H9 (cell line): ENCODE measurements at regions not wholly inside any gene's neighbourhood (a gene's known extent, or its start where the extent isn't known, plus 50 kb on each side); places are given as distances from the start of the nearest gene placed in this dataset.

Experiments
- DNase-seq: peaks from one replicate; pipeline ENCODE4 v3.0.0-alpha.2; 2017
- H2AFZ ChIP-seq: one replicate; pipeline ENCODE4 v1.6.1; 2013; ENCODE audit warnings: mild to moderate bottlenecking, low read length, control low read depth, moderate library complexity
- H2AK5ac ChIP-seq: 2 replicates; pipeline ENCODE4 v1.6.1; 2013; ENCODE audit warnings: low read length, control low read depth, mixed read lengths; ENCODE audit not compliant: insufficient read length
- H2BK120ac ChIP-seq: one replicate; pipeline ENCODE4 v1.6.1; 2013; ENCODE audit warnings: low read depth, mild to moderate bottlenecking, low read length, control low read depth, inconsistent platforms; ENCODE audit not compliant: poor library complexity, severe bottlenecking
- H2BK12ac ChIP-seq: 2 replicates; pipeline ENCODE4 v1.6.1; 2013; ENCODE audit warnings: low read length, control low read depth, mixed read lengths, low read depth; ENCODE audit not compliant: insufficient read length
- H2BK15ac ChIP-seq: 2 replicates; pipeline ENCODE4 v1.6.1; 2013; ENCODE audit warnings: low read depth, low read length, control low read depth
- H2BK20ac ChIP-seq: one replicate; pipeline ENCODE4 v1.6.1; 2013; ENCODE audit warnings: low read depth, mild to moderate bottlenecking, low read length, control low read depth, inconsistent platforms; ENCODE audit not compliant: poor library complexity, severe bottlenecking
- H2BK5ac ChIP-seq: 2 replicates; pipeline ENCODE4 v1.6.1; 2013; ENCODE audit warnings: low read length, control low read depth, mixed read lengths; ENCODE audit not compliant: insufficient read length
- H3K14ac ChIP-seq: 2 replicates; pipeline ENCODE4 v1.6.1; 2013; ENCODE audit warnings: low read length, control low read depth; ENCODE audit not compliant: insufficient read depth
- H3K18ac ChIP-seq: 2 replicates; pipeline ENCODE4 v1.6.1; 2013; ENCODE audit warnings: low read depth, mild to moderate bottlenecking, mixed read lengths, low read length, control low read depth; ENCODE audit not compliant: insufficient read length
- H3K23ac ChIP-seq: 2 replicates; pipeline ENCODE4 v1.6.1; 2013; ENCODE audit warnings: low read length, control low read depth, mixed read lengths, low read depth; ENCODE audit not compliant: insufficient read length
- H3K23me2 ChIP-seq: 2 replicates; pipeline ENCODE4 v1.6.1; 2013; ENCODE audit warnings: low read depth, mild to moderate bottlenecking, mixed read lengths, low read length, control low read depth; ENCODE audit not compliant: insufficient read length, poor library complexity, severe bottlenecking
- H3K27ac ChIP-seq: 2 replicates; pipeline ENCODE4 v1.5.1; 2013; ENCODE audit warnings: low read length, control low read depth, mixed read lengths, low read depth; ENCODE audit not compliant: insufficient read length
- H3K27me3 ChIP-seq: 2 replicates; pipeline ENCODE4 v1.6.1; 2013; ENCODE audit warnings: low read length, control low read depth, inconsistent platforms; ENCODE audit not compliant: insufficient read depth
- H3K4ac ChIP-seq: 2 replicates; pipeline ENCODE4 v1.6.1; 2013; ENCODE audit warnings: low read depth, mild to moderate bottlenecking, control low read depth, inconsistent platforms, low read length, moderate library complexity
- H3K4me1 ChIP-seq: 2 replicates; pipeline ENCODE4 v1.6.1; 2013; ENCODE audit warnings: low read length, control low read depth, inconsistent platforms; ENCODE audit not compliant: insufficient read depth
- H3K4me2 ChIP-seq: 2 replicates; pipeline ENCODE4 v1.6.1; 2013; ENCODE audit warnings: low read length, control low read depth, mixed read lengths; ENCODE audit not compliant: insufficient read length, insufficient read depth
- H3K56ac ChIP-seq: 2 replicates; pipeline ENCODE4 v1.6.1; 2013; ENCODE audit warnings: low read depth, mild to moderate bottlenecking, mixed read lengths, low read length, control low read depth; ENCODE audit not compliant: insufficient read length
- H3K79me1 ChIP-seq: 2 replicates; pipeline ENCODE4 v1.6.1; 2013; ENCODE audit warnings: low read depth, mild to moderate bottlenecking, moderate library complexity, low read length, control low read depth, inconsistent platforms; ENCODE audit not compliant: insufficient read depth, poor library complexity, severe bottlenecking
- H3K79me2 ChIP-seq: 2 replicates; pipeline ENCODE4 v1.6.1; 2013; ENCODE audit warnings: low read length, control low read depth, inconsistent platforms; ENCODE audit not compliant: insufficient read depth
- H3K9ac ChIP-seq: 2 replicates; pipeline ENCODE4 v1.6.1; 2013; ENCODE audit warnings: low read length, control low read depth, mixed read lengths; ENCODE audit not compliant: insufficient read length; ENCODE audit errors: extremely low read depth
- H3K9me3 ChIP-seq: one replicate; pipeline ENCODE4 v1.6.1; 2013; ENCODE audit warnings: low read depth, low read length, inconsistent platforms; ENCODE audit not compliant: control insufficient read depth
- H3T11ph ChIP-seq: one replicate; pipeline ENCODE4 v1.6.1; 2013; ENCODE audit warnings: mild to moderate bottlenecking, low read length, control low read depth, inconsistent platforms
- H4K20me1 ChIP-seq: one replicate; pipeline ENCODE4 v1.6.1; 2013; ENCODE audit not compliant: control insufficient read depth, insufficient read length, insufficient read depth
- H4K5ac ChIP-seq: 2 replicates; pipeline ENCODE4 v1.6.1; 2013; ENCODE audit warnings: low read depth, mild to moderate bottlenecking, mixed read lengths, low read length, control low read depth; ENCODE audit not compliant: insufficient read length
- H4K8ac ChIP-seq: replicated peaks from 2 replicates; pipeline ENCODE4 v1.6.1; 2013; ENCODE audit warnings: low read length, control low read depth, mixed read lengths, low read depth; ENCODE audit not compliant: insufficient read length
- H4K91ac ChIP-seq: 2 replicates; pipeline ENCODE4 v1.6.1; 2013; ENCODE audit warnings: low read depth, mild to moderate bottlenecking, moderate library complexity, mixed read lengths, low read length, control low read depth; ENCODE audit not compliant: insufficient read length
- H3K27ac Mint-ChIP-seq, 3 experiments: 2 replicates in 2 of 3; 3 replicates in 1 of 3; pipeline ENCODE4 v1.8.0; 2020 to 2021; ENCODE audit warnings: mixed read lengths in 3 of 3, mild to moderate bottlenecking in 1 of 3, moderate library complexity in 1 of 3
- H3K27me3 Mint-ChIP-seq: 2 replicates; pipeline ENCODE4 v1.8.0; 2021; ENCODE audit warnings: low read depth, mild to moderate bottlenecking, moderate library complexity, mixed read lengths
- H3K36me3 Mint-ChIP-seq, 3 experiments: 2 replicates in 2 of 3; 3 replicates in 1 of 3; pipeline ENCODE4 v1.8.0; 2020 to 2021; ENCODE audit warnings: low read depth in 3 of 3, mixed read lengths in 3 of 3; ENCODE audit not compliant: insufficient read depth in 1 of 3
- H3K4me1 Mint-ChIP-seq, 2 experiments: 2 replicates each; pipeline ENCODE4 v1.8.0; 2020; ENCODE audit warnings: mixed read lengths in 2 of 2
- H3K4me3 Mint-ChIP-seq, 2 experiments: 2 replicates in 1 of 2; 3 replicates in 1 of 2; pipeline ENCODE4 v1.8.0; 2020 to 2021; ENCODE audit warnings: mild to moderate bottlenecking in 2 of 2, mixed read lengths in 2 of 2, moderate library complexity in 1 of 2
- H3K9me3 Mint-ChIP-seq, 2 experiments: 2 replicates in 1 of 2; 3 replicates in 1 of 2; pipeline ENCODE4 v1.8.0; 2020; ENCODE audit warnings: mild to moderate bottlenecking in 2 of 2, mixed read lengths in 2 of 2, moderate library complexity in 1 of 2
- WGBS: extraction: QIAGEN DNeasy Blood & Tissue Kit; methylation state at CpG from one replicate; pipeline ENCODE4 v1.1.7; 2013; ENCODE audit warnings: missing lambda C conversion rate, low lambda C conversion rate, mixed read lengths; ENCODE audit not compliant: insufficient read length; ENCODE audit errors: extremely low coverage; 5-methylcytosine and 5-hydroxymethylcytosine counted together
- TF ChIP-seq, protein P1 (sequence below): fragments of 200-600 bp; sonication (generic); conservative IDR thresholded peaks from 3 replicates; pipeline ENCODE4 v1.8.0; 2021; ENCODE audit warnings: antibody characterized with exemption, mild to moderate bottlenecking

DNA sequence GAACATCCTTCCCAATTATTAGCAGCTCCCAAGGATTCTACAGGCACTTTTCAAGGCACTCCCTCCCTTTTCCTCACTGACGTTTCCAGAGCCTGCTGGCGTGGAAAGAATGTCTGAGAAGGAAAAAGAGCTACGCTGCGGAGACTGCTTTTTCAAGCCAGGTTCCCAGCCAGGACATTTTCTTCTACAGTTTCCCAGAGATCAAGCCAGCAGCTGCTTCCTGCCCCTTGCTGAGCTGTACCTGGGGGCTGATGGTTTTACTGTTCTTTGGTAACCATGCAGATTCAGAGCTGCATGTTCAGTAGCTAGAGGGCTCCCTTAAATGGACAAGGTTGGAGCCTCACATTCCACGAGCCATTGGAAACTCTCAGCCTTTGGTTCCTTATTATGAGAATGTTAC lies 133.4 kb downstream of the EVX1 start:
- peaks cover 30 to 46% of the 10 kb centered on the region in 2 experiments for H3K4me1 Mint-ChIP-seq
- no peak overlapping the region for H4K5ac ChIP-seq
- no peak overlapping the region for H3K23ac ChIP-seq

More for the DNA sequence above, 133.4 kb downstream of the EVX1 start:
- no peak overlapping the region for H3K14ac ChIP-seq
- no peak overlapping the region; a peak in 1 of 5 replicates for H3K4me3 Mint-ChIP-seq
- H3T11ph ChIP-seq, result no peak overlapping the region
- no peak overlapping the region for H3K9ac ChIP-seq
- no peak overlapping the region for H3K18ac ChIP-seq
- no peak overlapping the region for H2BK5ac ChIP-seq
- H4K91ac ChIP-seq, result no peak overlapping the region
- H2BK20ac ChIP-seq, result no peak overlapping the region
- TF ChIP-seq, protein P1, sequence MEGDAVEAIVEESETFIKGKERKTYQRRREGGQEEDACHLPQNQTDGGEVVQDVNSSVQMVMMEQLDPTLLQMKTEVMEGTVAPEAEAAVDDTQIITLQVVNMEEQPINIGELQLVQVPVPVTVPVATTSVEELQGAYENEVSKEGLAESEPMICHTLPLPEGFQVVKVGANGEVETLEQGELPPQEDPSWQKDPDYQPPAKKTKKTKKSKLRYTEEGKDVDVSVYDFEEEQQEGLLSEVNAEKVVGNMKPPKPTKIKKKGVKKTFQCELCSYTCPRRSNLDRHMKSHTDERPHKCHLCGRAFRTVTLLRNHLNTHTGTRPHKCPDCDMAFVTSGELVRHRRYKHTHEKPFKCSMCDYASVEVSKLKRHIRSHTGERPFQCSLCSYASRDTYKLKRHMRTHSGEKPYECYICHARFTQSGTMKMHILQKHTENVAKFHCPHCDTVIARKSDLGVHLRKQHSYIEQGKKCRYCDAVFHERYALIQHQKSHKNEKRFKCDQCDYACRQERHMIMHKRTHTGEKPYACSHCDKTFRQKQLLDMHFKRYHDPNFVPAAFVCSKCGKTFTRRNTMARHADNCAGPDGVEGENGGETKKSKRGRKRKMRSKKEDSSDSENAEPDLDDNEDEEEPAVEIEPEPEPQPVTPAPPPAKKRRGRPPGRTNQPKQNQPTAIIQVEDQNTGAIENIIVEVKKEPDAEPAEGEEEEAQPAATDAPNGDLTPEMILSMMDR, result no peak
- DNase-seq, result peak; percentile 49
- H2BK12ac ChIP-seq, result no peak overlapping the region
- H3K4me2 ChIP-seq, result no peak overlapping the region
- no peak overlapping the region for H3K27ac ChIP-seq
- no peak overlapping the region for H4K8ac ChIP-seq
- H3K27me3 Mint-ChIP-seq, result peaks cover 8% of the 10 kb centered on the region
- no peak overlapping the region for H3K4ac ChIP-seq
- H2BK120ac ChIP-seq, result no peak overlapping the region
- H3K23me2 ChIP-seq, result no peaks in the 10 kb centered on the region
- H3K79me2 ChIP-seq, result no peaks in the 10 kb centered on the region
- no peak overlapping the region for H2BK15ac ChIP-seq
- H3K79me1 ChIP-seq, result no peaks in the 10 kb centered on the region
- no CpG with 5 or more reads among the region's 5 CpGs for WGBS
- H4K20me1 ChIP-seq, result no peaks in the 10 kb centered on the region
- no peaks in the 10 kb centered on the region for H3K9me3 ChIP-seq
- no peaks in the 10 kb centered on the region; the same call in 1 of the 2 replicates for H3K27me3 ChIP-seq
- H2AK5ac ChIP-seq, result no peak overlapping the region
- no peak overlapping the region for H2AFZ ChIP-seq
- H3K36me3 Mint-ChIP-seq, result no peaks in the 10 kb centered on the region; a peak in 1 of 7 replicates
- no peak overlapping the region for H3K56ac ChIP-seq
- peak overlapping the region in 1 of 3 experiments; percentile 86; a peak in 1 of 7 replicates for H3K27ac Mint-ChIP-seq
- no peaks in the 10 kb centered on the region for H3K9me3 Mint-ChIP-seq
- H3K4me1 ChIP-seq, result peaks cover 14% of the 10 kb centered on the region; the same call in 1 of the 2 replicates
